ENCODE measurements at regions not wholly inside any gene's neighbourhood (a gene's known extent, or its start where the extent isn't known, plus 50 kb on each side); places are given as distances from the start of the nearest gene placed in this dataset.

DNA sequence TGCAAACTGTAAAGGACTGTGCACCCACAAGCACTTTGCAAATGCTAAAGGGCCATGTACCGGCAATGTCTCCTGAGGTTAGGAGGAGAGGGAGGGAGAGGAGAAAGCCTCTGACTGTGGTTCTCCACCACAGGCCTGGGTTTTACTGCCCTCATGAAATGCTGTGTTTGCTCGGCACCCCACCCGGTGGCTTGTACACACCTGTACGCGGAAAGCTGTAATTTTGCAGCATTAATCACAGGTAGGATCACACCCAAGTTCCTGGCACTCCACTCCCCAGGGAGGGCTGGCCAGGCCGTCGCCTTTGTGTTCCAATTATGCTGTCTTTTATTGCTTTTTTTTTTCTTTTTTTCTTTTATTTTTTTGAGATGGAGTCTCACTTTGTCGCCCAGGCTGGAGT is 78.5 kb upstream of the MYL10 start:
- TF ChIP-seq POLR2A (IDR thresholded peaks at IDR 0.05; ENCODE audit: low read depth) (no peak), POLR2AphosphoS5 (IDR thresholded peaks at IDR 0.05) (no peak)
- TF ChIP-seq, protein P1, sequence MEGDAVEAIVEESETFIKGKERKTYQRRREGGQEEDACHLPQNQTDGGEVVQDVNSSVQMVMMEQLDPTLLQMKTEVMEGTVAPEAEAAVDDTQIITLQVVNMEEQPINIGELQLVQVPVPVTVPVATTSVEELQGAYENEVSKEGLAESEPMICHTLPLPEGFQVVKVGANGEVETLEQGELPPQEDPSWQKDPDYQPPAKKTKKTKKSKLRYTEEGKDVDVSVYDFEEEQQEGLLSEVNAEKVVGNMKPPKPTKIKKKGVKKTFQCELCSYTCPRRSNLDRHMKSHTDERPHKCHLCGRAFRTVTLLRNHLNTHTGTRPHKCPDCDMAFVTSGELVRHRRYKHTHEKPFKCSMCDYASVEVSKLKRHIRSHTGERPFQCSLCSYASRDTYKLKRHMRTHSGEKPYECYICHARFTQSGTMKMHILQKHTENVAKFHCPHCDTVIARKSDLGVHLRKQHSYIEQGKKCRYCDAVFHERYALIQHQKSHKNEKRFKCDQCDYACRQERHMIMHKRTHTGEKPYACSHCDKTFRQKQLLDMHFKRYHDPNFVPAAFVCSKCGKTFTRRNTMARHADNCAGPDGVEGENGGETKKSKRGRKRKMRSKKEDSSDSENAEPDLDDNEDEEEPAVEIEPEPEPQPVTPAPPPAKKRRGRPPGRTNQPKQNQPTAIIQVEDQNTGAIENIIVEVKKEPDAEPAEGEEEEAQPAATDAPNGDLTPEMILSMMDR (IDR thresholded peaks at IDR 0.05), result no peak

Data from esophagus muscularis mucosa (tissue), 3 donors.